HG02678 (cell line): ENCODE measurements at regions not wholly inside any gene's neighbourhood (a gene's known extent, or its start where the extent isn't known, plus 50 kb on each side); places are given as distances from the start of the nearest gene placed in this dataset.
"Not testable (repeated sequence)": the region's sequence is repeated elsewhere in the genome, so short reads cannot be mapped to it uniquely, and the experiment has no call there.

ENCODE experiments used
- ATAC-seq: cut with Tn5 transposase; IDR thresholded peaks from one replicate; pipeline ENCODE4 v1.9.1; 2021; ENCODE audit warnings: mild to moderate bottlenecking, moderate library complexity; ENCODE audit not compliant: unreplicated experiment

DNA sequence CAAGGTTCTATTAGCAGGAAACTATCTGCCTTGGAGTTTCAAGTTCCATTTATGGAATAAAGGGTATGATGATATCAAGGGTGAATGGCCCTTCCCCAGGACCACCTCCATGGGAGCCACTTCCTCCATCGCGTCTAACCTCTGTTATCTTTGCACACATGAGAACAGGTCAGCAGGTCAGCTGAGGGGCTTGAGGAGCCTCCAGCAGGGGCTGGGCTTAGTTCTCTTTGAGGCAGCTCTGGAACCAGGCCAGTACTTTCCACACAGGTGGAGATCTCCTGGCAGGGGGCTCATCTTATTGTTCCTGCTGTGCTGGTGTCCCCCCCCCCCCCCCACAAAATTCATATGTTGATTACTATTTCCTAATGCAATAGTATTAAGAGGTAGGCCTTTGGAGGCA lies 472.2 kb upstream of the ZMIZ1 start:
- ATAC-seq = no peak

DNA sequence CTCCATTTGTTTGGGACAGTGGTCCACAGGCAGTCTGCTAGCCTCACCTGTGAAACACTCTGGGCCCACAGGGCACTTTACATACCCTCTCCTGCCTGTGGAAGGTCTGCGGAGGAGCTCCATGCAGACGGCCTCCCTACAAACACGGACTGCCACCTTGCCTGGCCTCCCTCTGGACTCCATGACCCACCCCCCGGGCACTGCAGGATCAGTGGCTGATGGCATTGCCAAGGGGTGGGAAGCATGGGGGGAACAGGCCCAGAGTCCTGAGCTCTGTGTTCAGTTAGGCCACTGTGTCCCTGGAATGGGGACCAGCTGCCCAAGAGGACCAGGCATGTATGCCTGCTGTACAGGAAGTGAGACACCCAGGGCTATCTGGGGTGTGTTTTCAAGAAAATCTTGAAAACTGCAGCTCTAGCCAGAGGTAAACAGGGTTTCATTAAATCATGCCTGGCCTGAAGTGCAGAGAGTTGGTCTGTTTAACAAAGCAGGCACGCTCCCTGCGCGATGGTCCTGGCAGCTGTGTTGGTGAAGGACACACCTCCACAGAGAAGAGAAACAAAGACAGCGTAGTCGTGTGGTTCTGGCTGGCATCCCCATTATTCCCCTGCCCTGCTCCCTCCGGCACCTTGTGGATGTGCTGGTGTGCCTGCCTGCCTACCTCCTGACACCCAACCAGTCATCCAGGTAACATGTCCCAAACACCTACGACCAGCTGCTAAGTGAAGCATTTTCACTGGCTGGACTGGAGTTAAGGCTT lies 470.8 kb upstream of the ZMIZ1 start:
- no peak for ATAC-seq

DNA sequence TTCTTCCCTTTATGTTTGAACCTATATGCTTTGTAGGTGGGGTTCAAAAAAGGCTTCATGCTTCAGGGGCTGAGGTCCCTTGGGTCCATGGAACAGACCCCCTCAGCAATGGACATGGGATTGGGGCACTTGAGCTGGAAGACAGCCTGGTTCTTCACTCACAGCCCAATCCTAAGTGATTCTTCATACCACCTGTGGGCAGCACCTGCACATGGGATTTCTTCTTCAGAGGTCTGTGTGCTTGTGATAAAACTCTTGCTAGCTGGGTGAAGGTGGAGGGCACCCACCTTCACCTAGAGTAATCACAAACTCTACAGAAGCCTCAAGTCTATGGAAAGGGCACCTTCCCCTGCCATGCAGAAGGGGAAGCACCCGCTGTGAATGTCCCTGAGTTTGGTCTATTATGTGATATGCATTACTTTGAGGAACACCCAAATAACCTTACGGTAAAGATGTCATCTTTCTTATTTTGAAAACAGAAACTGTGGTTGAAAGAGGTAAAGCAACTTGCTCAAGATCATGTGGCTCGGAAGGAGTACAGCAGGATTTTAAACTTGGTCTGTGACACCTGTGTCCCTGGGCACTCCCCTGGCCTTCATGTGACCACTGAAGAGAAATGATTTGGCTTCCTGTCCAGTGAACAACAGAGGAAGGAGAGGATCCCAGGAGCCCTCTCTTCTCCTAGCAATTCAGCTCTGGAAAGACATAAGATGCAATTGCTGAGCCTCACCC lies 469.5 kb upstream of the ZMIZ1 start:
- no peak for ATAC-seq

- ATAC-seq = no peak
Observed at GRCh38 chr10:78600121-78600665, 468.6 kb upstream of the ZMIZ1 start.

GRCh38 chr10:78600740-78601139 lies 468.0 kb upstream of the ZMIZ1 start:
- no peak for ATAC-seq

DNA sequence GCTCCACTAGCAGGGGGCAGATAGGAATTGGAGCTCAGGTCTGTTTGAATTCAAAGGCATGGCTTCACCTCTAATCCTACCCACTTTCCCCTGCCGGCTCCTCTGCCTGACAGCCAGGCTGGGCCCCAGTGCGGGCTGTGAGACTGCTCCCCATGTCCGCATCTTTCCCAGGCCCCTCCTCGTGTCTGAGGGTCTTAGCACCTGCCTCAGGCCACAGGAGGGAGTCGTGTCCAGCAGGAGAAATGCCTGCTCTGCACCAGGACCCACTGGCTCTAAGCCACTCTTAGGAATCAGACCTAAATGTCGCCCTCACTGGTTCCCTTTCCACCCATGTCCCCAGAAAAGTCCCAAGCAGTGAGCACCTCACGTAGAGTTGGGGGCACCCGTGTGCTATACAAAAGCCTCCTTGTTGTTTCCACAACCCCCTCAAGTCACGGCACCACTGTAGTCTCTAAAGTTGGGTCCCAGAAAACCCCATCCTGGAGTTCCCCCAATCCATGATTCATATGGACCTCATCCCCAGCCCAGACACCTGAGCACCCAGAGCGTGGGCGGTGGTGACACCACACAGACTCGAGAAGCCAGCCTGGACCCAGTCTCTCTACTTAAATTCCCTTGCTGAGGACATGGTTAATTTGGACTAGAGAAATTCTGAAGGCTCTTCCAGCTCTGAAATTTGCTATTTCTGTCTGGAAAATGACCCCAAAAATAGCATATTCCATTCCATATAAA lies 466.4 kb upstream of the ZMIZ1 start:
- ATAC-seq = no peak

- no peak for ATAC-seq
Observed at GRCh38 chr10:78604286-78604685, 464.5 kb upstream of the ZMIZ1 start.

DNA sequence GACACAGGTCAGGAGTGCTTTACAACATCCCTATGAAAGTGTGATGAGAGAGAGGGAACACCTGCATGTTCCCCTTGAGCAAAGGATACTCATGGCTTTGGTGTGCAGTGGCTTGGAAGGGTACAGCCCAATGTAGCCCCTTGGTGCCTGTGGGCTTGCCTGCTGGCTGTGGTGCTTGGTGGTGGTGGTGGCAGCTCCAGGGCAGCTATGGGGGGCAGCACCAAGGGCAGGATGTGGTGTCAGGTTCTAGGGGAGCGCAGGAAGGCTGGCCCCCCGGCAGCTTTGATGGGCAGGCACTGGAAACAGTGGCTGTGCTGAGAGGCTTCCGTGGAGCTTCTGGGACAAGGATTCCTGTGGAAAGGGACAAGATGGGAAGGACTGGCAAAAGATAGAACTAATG lies 464.0 kb upstream of the ZMIZ1 start:
- ATAC-seq = no peak

DNA sequence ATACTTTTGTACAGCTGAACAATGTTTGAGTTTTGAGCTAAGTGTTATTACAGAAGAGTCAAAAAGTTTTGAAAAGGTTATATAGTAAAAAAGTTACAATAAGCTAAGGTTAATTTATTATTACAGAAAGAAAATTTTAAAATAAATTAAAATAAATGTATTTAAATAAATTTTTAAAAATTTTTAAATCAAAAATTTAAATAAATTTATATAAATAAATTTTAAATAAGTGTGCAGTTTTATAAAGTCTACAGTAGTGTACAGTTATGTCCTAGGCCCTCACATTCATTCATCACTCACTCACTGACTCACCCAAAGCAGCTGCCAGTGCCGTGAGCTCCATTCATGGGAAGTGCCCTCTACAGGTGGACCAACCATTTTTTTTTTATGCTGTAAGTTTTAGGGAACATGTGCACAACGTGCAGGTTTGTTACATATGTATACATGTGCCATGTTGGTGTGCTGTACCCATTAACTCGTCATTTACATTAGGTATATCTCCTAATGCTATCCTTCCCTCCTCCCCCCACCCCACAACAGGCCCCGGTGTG lies 462.9 kb upstream of the ZMIZ1 start:
- ATAC-seq = no peak

GRCh38 chr10:78606766-78607165 lies 462.0 kb upstream of the ZMIZ1 start:
- not testable (repeated sequence) for ATAC-seq

DNA sequence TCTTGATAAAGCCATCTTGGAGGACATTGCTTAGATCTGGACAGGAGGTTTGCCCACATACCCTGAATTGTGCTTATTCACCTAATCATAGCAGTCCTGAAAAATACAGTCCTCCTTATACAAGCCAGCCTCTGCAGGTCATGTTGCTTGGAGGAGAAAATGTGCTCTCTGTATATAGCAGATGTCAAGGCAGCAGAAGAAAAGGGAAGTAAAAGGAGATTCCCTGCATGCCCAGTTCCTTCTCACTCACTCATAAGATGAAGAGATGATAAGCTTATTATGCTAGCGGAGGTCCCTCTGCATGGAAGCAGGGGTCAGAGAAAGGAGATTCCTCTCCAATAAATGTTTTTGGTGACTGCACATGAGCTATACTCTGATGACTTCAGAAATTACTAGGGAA lies 458.8 kb upstream of the ZMIZ1 start:
- ATAC-seq = no peak

GRCh38 chr10:78613132-78613531 lies 455.6 kb upstream of the ZMIZ1 start:
- no peak for ATAC-seq

DNA sequence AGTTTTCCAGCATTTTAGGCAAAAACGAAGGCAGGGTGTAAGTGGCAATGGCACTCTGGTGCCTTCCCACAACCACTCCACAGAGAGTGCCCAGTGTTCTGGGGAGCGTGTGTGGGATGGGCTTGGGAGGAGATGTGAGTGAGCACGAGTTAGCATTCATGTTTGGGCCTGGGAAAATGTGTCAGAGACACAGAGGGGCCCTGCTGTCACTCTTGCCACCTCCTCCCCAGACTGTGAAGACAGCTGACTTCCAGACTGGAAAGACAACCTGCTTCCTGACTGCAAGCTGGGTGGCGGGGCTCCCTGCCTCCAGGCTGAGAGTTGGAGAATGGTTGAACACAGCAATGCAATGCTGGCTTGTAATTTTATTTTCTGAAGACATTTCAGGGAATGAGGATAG lies 454.5 kb upstream of the ZMIZ1 start:
- ATAC-seq = no peak

- no peak for ATAC-seq
Observed at GRCh38 chr10:78614744-78615143, 454.0 kb upstream of the ZMIZ1 start.

GRCh38 chr10:78616125-78616695 lies 452.6 kb upstream of the ZMIZ1 start:
- no peak for ATAC-seq

- ATAC-seq = no peak
Observed at GRCh38 chr10:78617115-78617514, 451.7 kb upstream of the ZMIZ1 start.

DNA sequence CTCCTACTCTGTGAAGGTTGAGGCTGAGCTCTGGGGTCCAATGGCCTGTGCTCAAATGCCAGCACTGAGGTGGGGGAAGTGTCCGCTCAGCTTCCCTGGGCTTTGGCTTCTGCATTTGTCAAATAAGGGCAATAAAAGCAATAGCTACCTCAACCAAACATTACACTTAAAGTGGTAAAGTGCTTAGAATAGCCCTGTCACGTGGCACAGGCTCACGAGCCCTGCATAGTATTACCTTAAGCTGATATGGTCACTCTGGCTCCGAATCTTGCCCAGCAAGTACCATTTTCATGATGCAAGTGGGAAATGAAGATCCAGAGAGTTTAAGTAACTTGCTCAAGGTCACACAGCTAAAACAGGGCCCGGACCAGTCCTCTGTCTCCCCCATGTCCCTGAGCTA lies 451.1 kb upstream of the ZMIZ1 start:
- no peak for ATAC-seq

- no peak for ATAC-seq
Observed at GRCh38 chr10:78618050-78618449, 450.7 kb upstream of the ZMIZ1 start.

DNA sequence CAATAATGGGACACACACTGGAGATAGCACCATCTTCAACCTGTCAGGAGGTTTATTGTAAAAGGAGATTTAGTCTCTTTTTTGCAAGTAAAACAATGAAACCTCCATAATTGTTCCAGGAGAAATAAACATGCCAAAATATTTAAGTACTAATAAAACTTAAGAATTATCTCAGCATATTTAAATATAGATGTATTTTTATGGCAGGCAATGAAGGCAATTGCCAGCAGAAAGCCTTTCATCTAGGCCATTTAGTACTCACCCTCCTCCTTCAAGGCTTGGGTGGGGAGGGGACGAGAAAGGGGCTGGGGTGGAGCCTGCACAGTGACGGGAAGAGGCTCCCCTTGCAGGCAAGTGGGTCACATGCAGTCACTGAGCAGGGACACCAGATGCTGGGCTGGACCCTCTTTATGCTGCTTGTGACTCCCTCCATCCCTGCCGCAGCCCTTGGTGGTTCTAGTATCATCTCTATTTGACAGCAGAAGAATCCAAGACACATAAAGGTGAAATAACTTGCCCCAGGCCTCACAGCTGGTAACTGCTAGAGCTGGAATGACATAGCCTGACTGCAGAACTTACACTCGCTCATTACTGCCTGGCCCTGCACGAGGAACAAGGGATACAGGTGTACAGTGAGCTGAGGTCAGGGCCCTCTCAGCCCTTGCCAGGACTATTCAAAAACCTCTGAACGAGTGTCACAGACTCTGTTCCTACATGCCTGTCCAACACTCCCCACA lies 449.5 kb upstream of the ZMIZ1 start:
- ATAC-seq = no peak

DNA sequence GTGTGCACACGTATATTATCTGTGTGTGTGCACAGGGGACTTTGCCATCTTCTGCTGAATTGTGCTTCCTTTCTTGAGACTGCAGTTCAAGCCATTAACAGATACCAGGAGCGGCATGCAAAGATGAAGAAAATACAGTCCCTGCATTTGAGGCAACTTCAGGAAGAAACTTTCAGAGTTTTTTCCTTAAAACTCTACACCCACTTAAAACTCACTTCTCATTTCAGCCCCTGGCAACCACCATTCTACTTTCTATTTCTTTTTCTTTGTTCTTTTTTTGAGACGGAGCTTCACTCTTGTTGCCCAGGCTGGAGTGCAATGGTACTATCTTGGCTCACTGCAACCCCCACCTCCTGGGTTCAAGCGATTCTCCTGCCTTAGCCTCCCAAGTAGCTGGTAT lies 448.9 kb upstream of the ZMIZ1 start:
- ATAC-seq = no peak
